HCT116 (cell line): ENCODE measurements at regions not wholly inside any gene's neighbourhood (a gene's known extent, or its start where the extent isn't known, plus 50 kb on each side); places are given as distances from the start of the nearest gene placed in this dataset.
"Not testable (repeated sequence)": the region's sequence is repeated elsewhere in the genome, so short reads cannot be mapped to it uniquely, and the experiment has no call there.

Experiments used
- ATAC-seq: fragments of 200-7000 bp; cut with Tn5 transposase; 2 replicates; pipeline ENCODE4 v1.9.1; 2020; ENCODE audit warnings: mild to moderate bottlenecking, moderate library complexity
- BruUV-seq: library from RNA; stranded (reverse); fragments of 400-500 nt; replicated peaks from 2 replicates; lab custom pipeline; 2021; lab: Mats Ljungman, UMichigan
- CTCF ChIA-PET: fragments of 300-600 bp; sonication (Branson Sonifier 250); formaldehyde crosslinking; loops from one replicate; lab custom pipeline; 2021; ENCODE audit warnings: antibody characterized with exemption; lab: Charles Lee
- POLR2A ChIA-PET: fragments of 300-600, 350-600 bp; sonication (Branson Sonifier 250); formaldehyde crosslinking; loops from one replicate; lab custom pipeline; 2021; ENCODE audit warnings: antibody characterized with exemption; lab: Charles Lee
- RAD21 ChIA-PET, 2 experiments: fragments of 300-600 bp; sonication (Branson Sonifier 250); formaldehyde crosslinking; loops; one replicate each; lab custom pipeline; 2023; ENCODE audit warnings: low total read pairs in 2 of 2; ENCODE audit not compliant: uncharacterized antibody in 2 of 2, unreplicated experiment in 2 of 2, low non-redundant PET in 1 of 2; lab: Charles Lee
- DNase-seq: peaks from one replicate; pipeline ENCODE4 v3.0.0-alpha.2; 2010; ENCODE audit warnings: low read depth, low spot score
- H2AFZ ChIP-seq: fragments of 200-600 bp; shearing (Covaris generic), sonication (generic); 2 replicates; pipeline ENCODE4 v1.6.1; 2017; ENCODE audit warnings: low read depth, mixed run types, mixed read lengths, antibody characterized with exemption, low read length; ENCODE audit not compliant: poor library complexity, severe bottlenecking
- H3K27ac ChIP-seq: 2 replicates; pipeline ENCODE4 v1.5.1; 2012; ENCODE audit warnings: low read depth, low read length
- H3K27me3 ChIP-seq: fragments of 200-600 bp; sonication (generic); 2 replicates; pipeline ENCODE4 v1.6.1; 2016; ENCODE audit warnings: mixed run types, low read length, mixed read lengths; ENCODE audit not compliant: insufficient read depth
- H3K36me3 ChIP-seq, 2 experiments: fragments of 200-500 bp in 1 of 2; fragments of 200-600 bp in 1 of 2; sonication (Bioruptor generic) in 1 of 2; sonication (generic) in 1 of 2; 2 replicates each; pipeline versions ENCODE4 v1.5.1 to v1.6.1; 2014 to 2016; ENCODE audit warnings: low read length in 2 of 2, inconsistent platforms in 1 of 2, mixed read lengths in 1 of 2, mixed run types in 1 of 2; ENCODE audit not compliant: insufficient read depth in 2 of 2, control insufficient read depth in 1 of 2
- H3K4me1 ChIP-seq, 2 experiments: fragments of 200-600 bp in 1 of 2; sonication (generic) in 1 of 2; 2 replicates each; pipeline versions ENCODE4 v1.5.1 to v1.6.1; 2012 to 2017; ENCODE audit warnings: low read length in 2 of 2, inconsistent platforms in 1 of 2, mild to moderate bottlenecking in 1 of 2, mixed read lengths in 1 of 2, mixed run types in 1 of 2, moderate library complexity in 1 of 2; ENCODE audit not compliant: insufficient read depth in 2 of 2, control insufficient read depth in 1 of 2
- H3K4me2 ChIP-seq: fragments of 200-600 bp; sonication (generic); 2 replicates; pipeline ENCODE4 v1.6.1; 2017; ENCODE audit warnings: mixed run types, low read length, mixed read lengths
- H3K4me3 ChIP-seq, 2 experiments: fragments of 200-600 bp in 1 of 2; sonication (generic) in 1 of 2; replicated peaks in 1 of 2; 2 replicates each; pipeline ENCODE4 v1.5.1; 2011 to 2016; ENCODE audit warnings: low read length in 2 of 2, control low read depth in 1 of 2, low read depth in 1 of 2, mild to moderate bottlenecking in 1 of 2, mixed read lengths in 1 of 2, mixed run types in 1 of 2
- H3K79me2 ChIP-seq: fragments of 200-600 bp; sonication (generic); 2 replicates; pipeline ENCODE4 v1.6.1; 2017; ENCODE audit warnings: mild to moderate bottlenecking, mixed run types, low read length, moderate library complexity, mixed read lengths; ENCODE audit not compliant: insufficient read depth
- H3K9ac ChIP-seq: fragments of 200-600 bp; sonication (generic); 2 replicates; pipeline ENCODE4 v1.6.1; 2016; ENCODE audit warnings: low read length, mixed read lengths
- H3K9me2 ChIP-seq: fragments of 200-600 bp; sonication (generic), shearing (Covaris generic); 2 replicates; pipeline ENCODE4 v1.6.1; 2017; ENCODE audit warnings: mixed run types, mild to moderate bottlenecking, moderate library complexity; ENCODE audit not compliant: insufficient read depth
- H3K9me3 ChIP-seq, 2 experiments: fragments of 200-500 bp in 1 of 2; fragments of 200-600 bp in 1 of 2; sonication (Bioruptor generic) in 1 of 2; sonication (generic) in 1 of 2; 2 replicates each; pipeline ENCODE4 v1.6.1; 2014 to 2017; ENCODE audit warnings: low read length in 2 of 2, mixed read lengths in 2 of 2, inconsistent platforms in 1 of 2, low read depth in 1 of 2, mild to moderate bottlenecking in 1 of 2, mixed run types in 1 of 2, moderate library complexity in 1 of 2; ENCODE audit not compliant: control insufficient read depth in 1 of 2, insufficient read depth in 1 of 2
- H4K20me1 ChIP-seq: fragments of 200-600 bp; sonication (generic), shearing (Covaris generic); 2 replicates; pipeline ENCODE4 v1.6.1; 2017; ENCODE audit warnings: mixed run types, mild to moderate bottlenecking, moderate library complexity; ENCODE audit not compliant: insufficient read depth
- ATF3 ChIP-seq: IDR thresholded peaks from 2 replicates; pipeline ENCODE4 v1.6.1; 2012
- CBX3 ChIP-seq: IDR thresholded peaks from 2 replicates; pipeline ENCODE4 v1.6.1; 2012; ENCODE audit warnings: low read depth
- CEBPB ChIP-seq: IDR thresholded peaks from 2 replicates; pipeline ENCODE4 v1.6.1; 2012; ENCODE audit warnings: low read depth
- EGR1 ChIP-seq: IDR thresholded peaks from 2 replicates; pipeline ENCODE4 v1.6.1; 2012; ENCODE audit warnings: low read depth
- ELF1 ChIP-seq: IDR thresholded peaks from 2 replicates; pipeline ENCODE4 v1.6.1; 2012; ENCODE audit warnings: low read depth, borderline replicate concordance
- EZH2phosphoT487 ChIP-seq: fragments of 200-600 bp; IDR thresholded peaks from 2 replicates; pipeline ENCODE4 v1.6.1; 2018; ENCODE audit warnings: antibody characterized with exemption, borderline replicate concordance
- FOSL1 ChIP-seq: IDR thresholded peaks from 2 replicates; pipeline ENCODE4 v1.6.1; 2012; ENCODE audit warnings: low read depth
- JUND ChIP-seq: IDR thresholded peaks from 2 replicates; pipeline ENCODE4 v1.6.1; 2012
- MAX ChIP-seq: IDR thresholded peaks from 2 replicates; pipeline ENCODE4 v1.6.1; 2012
- POLR2A ChIP-seq: IDR thresholded peaks from 2 replicates; pipeline ENCODE4 v1.7.0; 2011; ENCODE audit warnings: borderline replicate concordance; ENCODE audit not compliant: insufficient read depth, insufficient read length; ENCODE audit errors: extremely low read depth
- RAD21 ChIP-seq: IDR thresholded peaks from 2 replicates; pipeline ENCODE4 v1.6.1; 2012; ENCODE audit warnings: low read depth, mild to moderate bottlenecking
- REST ChIP-seq: IDR thresholded peaks from 2 replicates; pipeline ENCODE4 v1.6.1; 2012; ENCODE audit warnings: low read depth
- SIN3A ChIP-seq: IDR thresholded peaks from 2 replicates; pipeline ENCODE4 v1.6.1; 2012; ENCODE audit warnings: low read depth
- SP1 ChIP-seq: IDR thresholded peaks from 2 replicates; pipeline ENCODE4 v1.6.1; 2012; ENCODE audit warnings: low read depth
- SRF ChIP-seq: IDR thresholded peaks from 2 replicates; pipeline ENCODE4 v1.6.1; 2012; ENCODE audit warnings: low read depth
- TCF7L2 ChIP-seq: IDR thresholded peaks from 2 replicates; pipeline ENCODE4 v1.7.0; 2011; ENCODE audit warnings: borderline replicate concordance, inconsistent platforms; ENCODE audit not compliant: insufficient read depth, insufficient read length; ENCODE audit errors: extremely low read depth
- YY1 ChIP-seq: IDR thresholded peaks from 2 replicates; pipeline ENCODE4 v1.6.1; 2011; ENCODE audit warnings: low read length, low read depth, moderate library complexity, mild to moderate bottlenecking; ENCODE audit not compliant: insufficient replicate concordance; ENCODE audit errors: extremely low read depth
- ZFX ChIP-seq: fragments of 450-650 bp; IDR thresholded peaks from 2 replicates; pipeline ENCODE4 v1.6.1; 2017
- ZNF274 ChIP-seq: fragments of 200-500 bp; sonication (Bioruptor generic); IDR thresholded peaks from 2 replicates; pipeline ENCODE4 v1.6.1; 2014; ENCODE audit warnings: mild to moderate bottlenecking, low read depth, low read length, inconsistent platforms
- intact Hi-C: fragments of 100-400 bp; cut with micrococcal nuclease; formaldehyde crosslinking; loops from 2 replicates; pipeline ENCODE4 v1.10.0; 2022
- TF ChIP-seq, protein P1 (sequence below): IDR thresholded peaks from 2 replicates; pipeline ENCODE4 v1.6.1; 2011; ENCODE audit warnings: mild to moderate bottlenecking, low read length, moderate library complexity; ENCODE audit not compliant: insufficient replicate concordance; ENCODE audit errors: extremely low read depth

DNA sequence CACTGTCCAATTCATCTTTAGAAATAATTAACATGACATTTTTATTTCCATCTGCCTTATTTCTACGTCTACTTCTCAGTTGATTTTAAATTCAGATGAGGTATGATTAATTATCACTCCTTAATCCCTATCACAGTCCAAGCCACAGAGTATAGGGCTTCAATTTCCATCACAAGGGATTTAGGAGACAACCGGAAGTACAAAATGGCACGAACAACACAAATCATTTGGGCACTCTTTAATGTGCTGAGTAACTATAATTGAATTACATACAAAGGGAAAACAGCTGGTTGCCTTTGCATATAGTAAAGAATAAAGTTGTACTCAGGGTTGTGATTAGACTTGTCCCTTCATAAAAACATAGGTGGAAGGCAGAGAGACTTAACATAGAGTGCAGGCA lies 290.4 kb upstream of the MAGEB16 start:
- DNase-seq = no peak
- CTCF ChIA-PET = no interaction called here
- H3K9me2 ChIP-seq = no peaks in the 10 kb centered on the region
- H2AFZ ChIP-seq = no peak overlapping the region
- H3K9ac ChIP-seq = no peak overlapping the region
- POLR2A ChIA-PET = no interaction called here
- TF ChIP-seq, protein P1, sequence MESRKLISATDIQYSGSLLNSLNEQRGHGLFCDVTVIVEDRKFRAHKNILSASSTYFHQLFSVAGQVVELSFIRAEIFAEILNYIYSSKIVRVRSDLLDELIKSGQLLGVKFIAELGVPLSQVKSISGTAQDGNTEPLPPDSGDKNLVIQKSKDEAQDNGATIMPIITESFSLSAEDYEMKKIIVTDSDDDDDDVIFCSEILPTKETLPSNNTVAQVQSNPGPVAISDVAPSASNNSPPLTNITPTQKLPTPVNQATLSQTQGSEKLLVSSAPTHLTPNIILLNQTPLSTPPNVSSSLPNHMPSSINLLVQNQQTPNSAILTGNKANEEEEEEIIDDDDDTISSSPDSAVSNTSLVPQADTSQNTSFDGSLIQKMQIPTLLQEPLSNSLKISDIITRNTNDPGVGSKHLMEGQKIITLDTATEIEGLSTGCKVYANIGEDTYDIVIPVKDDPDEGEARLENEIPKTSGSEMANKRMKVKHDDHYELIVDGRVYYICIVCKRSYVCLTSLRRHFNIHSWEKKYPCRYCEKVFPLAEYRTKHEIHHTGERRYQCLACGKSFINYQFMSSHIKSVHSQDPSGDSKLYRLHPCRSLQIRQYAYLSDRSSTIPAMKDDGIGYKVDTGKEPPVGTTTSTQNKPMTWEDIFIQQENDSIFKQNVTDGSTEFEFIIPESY = no peak
- no peak for TF ChIP-seq EZH2phosphoT487
- no peak for TF ChIP-seq RAD21
- TF ChIP-seq CBX3 = no peak
- no peak for TF ChIP-seq ZNF274
- TF ChIP-seq MAX = no peak
- TF ChIP-seq CEBPB = no peak
- no peak for TF ChIP-seq SRF
- no peak for TF ChIP-seq YY1
- no peak for TF ChIP-seq FOSL1
- TF ChIP-seq POLR2A = no peak
- TF ChIP-seq ELF1 = no peak
- no peak for TF ChIP-seq JUND
- no peak for TF ChIP-seq ATF3
- TF ChIP-seq SIN3A = no peak
- no peak for TF ChIP-seq ZFX
- no peak for TF ChIP-seq TCF7L2
- no peak for TF ChIP-seq REST
- TF ChIP-seq SP1 = no peak
- TF ChIP-seq EGR1 = no peak
- no TSS peak for BruUV-seq
- H3K4me2 ChIP-seq = no peak overlapping the region
- no peaks in the 10 kb centered on the region for H3K9me3 ChIP-seq
- H3K4me1 ChIP-seq = no peaks in the 10 kb centered on the region
- no peak overlapping the region for H3K4me3 ChIP-seq
- intact Hi-C loops = no loop called here
- RAD21 ChIA-PET = no interaction called here
- H4K20me1 ChIP-seq = no peaks in the 10 kb centered on the region
- no peaks in the 10 kb centered on the region for H3K36me3 ChIP-seq
- H3K79me2 ChIP-seq = no peaks in the 10 kb centered on the region
- ATAC-seq = no peak
- no peak overlapping the region for H3K27ac ChIP-seq
- no peaks in the 10 kb centered on the region for H3K27me3 ChIP-seq

GRCh38 chrX:35548003-35548402 lies 250.1 kb upstream of the MAGEB16 start:
- CTCF ChIA-PET, H3K4me3 ChIP-seq, H3K27me3 ChIP-seq, H3K27ac ChIP-seq, H4K20me1 ChIP-seq, H3K4me2 ChIP-seq, RAD21 ChIA-PET, POLR2A ChIA-PET, ATAC-seq, H3K36me3 ChIP-seq, H3K79me2 ChIP-seq, H2AFZ ChIP-seq, H3K9me2 ChIP-seq, BruUV-seq, H3K9me3 ChIP-seq, H3K4me1 ChIP-seq, intact Hi-C loops, DNase-seq, H3K9ac ChIP-seq: not testable (repeated sequence)
